ENCODE measurements at regions not wholly inside any gene's neighbourhood (a gene's known extent, or its start where the extent isn't known, plus 50 kb on each side); places are given as distances from the start of the nearest gene placed in this dataset.

DNA sequence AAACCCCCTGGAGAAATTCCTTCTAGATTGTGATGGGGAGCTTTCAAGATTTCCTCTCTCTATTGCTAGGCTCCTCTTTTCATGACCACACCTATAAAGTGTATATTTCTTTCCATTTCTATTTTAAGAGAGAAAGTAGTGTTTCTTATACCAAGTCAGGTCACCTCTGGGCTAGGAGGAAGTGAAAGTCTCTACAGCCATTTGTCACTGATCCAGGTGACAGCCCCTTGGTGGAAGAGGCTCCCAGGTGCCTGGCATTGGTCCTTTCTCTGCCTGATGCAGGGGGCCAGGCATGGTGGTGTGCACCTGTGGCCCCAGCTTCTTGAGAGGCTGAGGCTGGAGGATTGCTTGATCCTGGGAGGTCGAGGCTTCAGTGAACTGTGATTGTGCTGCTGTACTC lies 64.7 kb downstream of the DHCR7 start:
- H3K4me3 ChIP-seq (ENCODE audit: low read depth, low read length) = no peak overlapping the region
- no peak for DNase-seq (ENCODE audit: low read depth)
- TF ChIP-seq, protein P1, sequence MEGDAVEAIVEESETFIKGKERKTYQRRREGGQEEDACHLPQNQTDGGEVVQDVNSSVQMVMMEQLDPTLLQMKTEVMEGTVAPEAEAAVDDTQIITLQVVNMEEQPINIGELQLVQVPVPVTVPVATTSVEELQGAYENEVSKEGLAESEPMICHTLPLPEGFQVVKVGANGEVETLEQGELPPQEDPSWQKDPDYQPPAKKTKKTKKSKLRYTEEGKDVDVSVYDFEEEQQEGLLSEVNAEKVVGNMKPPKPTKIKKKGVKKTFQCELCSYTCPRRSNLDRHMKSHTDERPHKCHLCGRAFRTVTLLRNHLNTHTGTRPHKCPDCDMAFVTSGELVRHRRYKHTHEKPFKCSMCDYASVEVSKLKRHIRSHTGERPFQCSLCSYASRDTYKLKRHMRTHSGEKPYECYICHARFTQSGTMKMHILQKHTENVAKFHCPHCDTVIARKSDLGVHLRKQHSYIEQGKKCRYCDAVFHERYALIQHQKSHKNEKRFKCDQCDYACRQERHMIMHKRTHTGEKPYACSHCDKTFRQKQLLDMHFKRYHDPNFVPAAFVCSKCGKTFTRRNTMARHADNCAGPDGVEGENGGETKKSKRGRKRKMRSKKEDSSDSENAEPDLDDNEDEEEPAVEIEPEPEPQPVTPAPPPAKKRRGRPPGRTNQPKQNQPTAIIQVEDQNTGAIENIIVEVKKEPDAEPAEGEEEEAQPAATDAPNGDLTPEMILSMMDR (IDR thresholded peaks at IDR 0.05; ENCODE audit: control insufficient read depth, extremely low read depth, insufficient read depth) = no peak

DNA sequence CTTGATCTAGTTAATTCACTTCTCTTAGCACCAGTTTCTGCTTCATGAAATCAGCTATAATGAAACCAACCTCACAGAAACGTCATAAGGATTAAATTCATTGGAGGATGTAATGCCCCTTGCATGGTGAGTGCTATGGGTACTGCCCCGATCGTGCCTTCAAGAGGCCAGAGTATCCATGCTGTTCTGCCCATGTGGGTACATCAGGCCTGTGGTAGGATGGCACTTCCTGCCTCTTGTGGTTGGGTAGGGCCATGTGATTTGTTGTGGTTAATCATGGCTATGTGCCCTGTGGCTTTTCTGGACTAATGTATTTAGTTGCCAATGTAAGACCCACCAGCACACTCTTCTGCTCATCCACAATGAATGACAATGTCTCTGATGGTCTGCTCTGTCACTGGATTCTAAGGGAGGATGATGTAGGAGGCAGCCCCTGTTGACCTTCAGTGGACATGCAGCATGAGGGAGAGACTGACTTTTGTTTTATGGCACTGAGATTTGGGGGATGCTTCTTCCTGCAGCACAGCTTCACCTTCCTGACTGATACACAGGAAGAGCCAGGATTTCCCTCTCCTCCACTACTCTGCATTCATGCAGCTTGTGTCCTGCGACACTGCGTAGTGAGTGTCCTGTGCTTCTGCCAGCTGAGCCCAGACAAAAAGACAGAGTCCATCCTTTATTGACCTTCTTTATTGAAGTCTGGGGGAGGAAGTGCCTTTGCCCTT lies 66.2 kb downstream of the DHCR7 start:
- DNase-seq (ENCODE audit: low read depth) = no peak

DNA sequence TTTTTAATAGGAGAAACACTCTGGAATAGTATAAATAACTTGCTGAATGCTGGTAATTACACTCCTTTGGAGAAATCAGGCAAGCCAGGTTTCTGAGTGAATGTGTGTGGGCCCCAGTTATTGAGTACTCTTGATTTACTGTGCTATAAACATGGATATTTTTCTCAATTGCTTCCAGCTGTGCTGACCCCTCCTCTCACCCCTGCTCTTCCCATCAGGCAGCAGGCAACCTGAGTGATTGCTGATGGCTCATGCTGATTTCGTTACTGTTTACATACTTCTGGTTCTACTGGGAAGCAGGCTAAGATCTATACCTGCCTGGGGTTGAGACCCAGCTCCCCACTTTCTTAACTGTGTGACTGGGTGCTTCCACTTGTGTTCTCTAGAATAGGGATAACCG lies 68.5 kb downstream of the DHCR7 start:
- no peak overlapping the region for H3K4me3 ChIP-seq (ENCODE audit: low read depth, low read length)
- DNase-seq (ENCODE audit: low read depth) = no peak
- TF ChIP-seq, protein P1 (IDR thresholded peaks at IDR 0.05; ENCODE audit: control insufficient read depth, extremely low read depth, insufficient read depth) = no peak

More for the DNA sequence above, 66.2 kb downstream of the DHCR7 start:
- TF ChIP-seq, protein P1 (IDR thresholded peaks at IDR 0.05; ENCODE audit: control insufficient read depth, extremely low read depth, insufficient read depth) = no peak
- no peak overlapping the region for H3K4me3 ChIP-seq (ENCODE audit: low read depth, low read length)

DNA sequence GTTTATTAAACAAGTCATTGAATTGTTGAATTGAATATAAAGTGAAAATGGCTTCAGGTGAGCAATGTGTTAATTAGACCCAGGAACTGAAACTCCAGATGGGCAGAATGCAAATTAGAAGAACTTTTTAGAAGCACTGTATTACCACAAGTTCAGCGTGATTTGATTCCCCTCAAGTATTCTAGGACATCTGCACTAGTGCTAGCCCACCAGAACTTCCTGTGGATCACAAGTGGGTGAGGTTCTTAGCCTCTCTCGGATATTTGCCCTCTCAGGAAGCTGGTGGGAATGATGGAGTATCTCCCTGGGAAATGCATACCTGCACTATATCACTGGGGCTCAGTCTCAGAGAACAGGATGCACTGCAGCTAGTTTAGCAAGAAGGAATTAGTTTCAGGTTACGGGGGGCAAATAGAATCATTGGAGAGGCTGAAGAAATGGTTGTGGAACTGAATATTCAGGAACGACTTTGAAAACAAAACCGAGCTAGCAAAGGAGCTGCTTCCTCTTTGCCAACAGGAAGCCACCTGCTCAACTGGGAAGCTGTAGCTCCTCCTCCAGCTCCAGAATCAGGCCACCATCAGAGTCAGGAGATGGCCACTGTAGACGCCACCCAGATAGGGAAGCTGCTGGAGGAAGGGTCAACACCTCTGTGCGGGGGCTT lies 74.3 kb downstream of the DHCR7 start:
- TF ChIP-seq, protein P1 (IDR thresholded peaks at IDR 0.05; ENCODE audit: control insufficient read depth, extremely low read depth, insufficient read depth) = no peak
- H3K4me3 ChIP-seq (ENCODE audit: low read depth, low read length) = no peak overlapping the region
- no peak for DNase-seq (ENCODE audit: low read depth)

DNA sequence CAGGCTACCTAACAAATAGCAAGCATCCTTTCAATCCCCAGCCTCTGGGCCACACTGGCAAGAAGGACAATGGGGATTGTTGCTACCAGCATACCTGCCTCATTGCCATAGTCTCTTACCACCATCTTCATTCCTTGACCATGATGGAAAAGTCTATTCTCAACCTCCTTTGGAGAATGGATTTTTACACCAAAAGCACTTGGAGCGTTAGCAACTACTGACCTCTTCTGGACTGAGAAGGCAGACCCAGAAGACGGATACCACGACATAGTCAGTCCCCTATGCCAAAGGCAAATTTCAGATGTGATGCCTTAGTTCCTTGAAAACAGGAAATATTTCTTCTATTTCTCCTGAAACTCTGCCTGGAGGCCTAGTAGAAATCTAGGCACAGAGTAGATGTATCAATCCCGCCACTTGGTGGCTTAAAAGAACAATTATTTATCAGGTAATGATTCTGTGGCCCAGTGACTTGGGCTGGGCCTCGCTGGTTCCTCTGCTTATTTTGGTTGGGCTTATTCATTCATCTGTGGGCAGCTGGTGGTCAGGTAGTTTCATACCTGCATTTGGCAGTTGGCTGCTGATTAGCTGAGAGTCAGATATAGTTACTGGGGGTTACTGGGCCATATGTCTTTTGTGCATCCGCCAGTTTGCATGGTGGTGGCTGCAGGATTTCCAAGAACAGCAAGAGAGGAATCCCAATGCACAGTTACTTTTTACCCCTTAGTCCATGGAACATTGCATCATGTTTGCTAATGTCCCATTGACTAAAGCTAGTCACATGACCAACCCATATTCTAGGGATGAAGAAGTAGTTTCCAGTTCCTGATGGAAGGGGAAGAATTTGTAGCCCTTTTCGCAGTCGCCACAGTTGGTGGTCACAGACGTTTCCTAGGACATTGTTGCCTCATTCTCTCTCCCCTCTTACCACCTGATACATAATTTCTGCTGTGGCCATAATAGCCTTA lies 75.2 kb downstream of the DHCR7 start:
- DNase-seq (ENCODE audit: low read depth) = no peak
- H3K4me3 ChIP-seq (ENCODE audit: low read depth, low read length) = no peak overlapping the region

DNA sequence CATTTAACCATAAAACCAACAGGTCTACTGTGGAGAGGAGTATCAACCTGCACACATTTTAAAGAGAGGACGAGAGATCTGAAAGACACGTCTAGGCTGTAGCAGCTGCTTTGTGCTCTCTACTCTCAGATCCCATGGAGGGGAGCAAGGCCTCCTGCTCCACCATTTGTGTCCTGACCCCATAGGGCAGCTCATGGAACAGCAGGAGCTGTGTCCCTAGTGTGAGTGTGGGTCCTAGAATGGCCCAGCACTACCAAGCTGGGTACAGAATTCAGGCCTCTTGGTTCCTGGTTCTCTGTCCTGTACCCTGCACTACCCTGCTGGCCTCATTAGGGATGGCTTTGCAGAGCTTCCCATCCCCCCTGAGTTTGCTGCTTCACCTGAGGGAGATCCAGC lies 76.5 kb downstream of the DHCR7 start:
- H3K4me3 ChIP-seq (ENCODE audit: low read depth, low read length) = no peak overlapping the region
- no peak for DNase-seq (ENCODE audit: low read depth)
- TF ChIP-seq, protein P1 (IDR thresholded peaks at IDR 0.05; ENCODE audit: control insufficient read depth, extremely low read depth, insufficient read depth) = no peak

More for the DNA sequence above, 75.2 kb downstream of the DHCR7 start:
- TF ChIP-seq, protein P1 (IDR thresholded peaks at IDR 0.05; ENCODE audit: control insufficient read depth, extremely low read depth, insufficient read depth) = peak; percentile 58
